Upper lobe of left lung (tissue), 4 donors: ENCODE measurements at regions not wholly inside any gene's neighbourhood (a gene's known extent, or its start where the extent isn't known, plus 50 kb on each side); places are given as distances from the start of the nearest gene placed in this dataset.

ENCODE experiments used
- CTCF ChIP-seq, 6 experiments: fragments of 450-650 bp in 4 of 6; fragments of 200-600 bp in 2 of 6; sonication (generic) in 2 of 6; IDR thresholded peaks; one replicate each; pipeline ENCODE4 v1.5.1; 2016 to 2019; ENCODE audit warnings: antibody characterized with exemption in 6 of 6
- POLR2A ChIP-seq, 4 donors: fragments of 450-650 bp; IDR thresholded peaks; one replicate each; pipeline ENCODE4 v1.5.1; 2016 to 2017; ENCODE audit warnings: antibody characterized with exemption in 4 of 4, mild to moderate bottlenecking in 2 of 4

GRCh38 chr4:103499094-103499493 is 220.7 kb downstream of the TACR3 start:
- TF ChIP-seq CTCF (IDR thresholded peaks at IDR 0.05) = no peak
- TF ChIP-seq POLR2A (IDR thresholded peaks at IDR 0.05) = no peak
